ENCODE measurements at regions not wholly inside any gene's neighbourhood (a gene's known extent, or its start where the extent isn't known, plus 50 kb on each side); places are given as distances from the start of the nearest gene placed in this dataset.

DNA sequence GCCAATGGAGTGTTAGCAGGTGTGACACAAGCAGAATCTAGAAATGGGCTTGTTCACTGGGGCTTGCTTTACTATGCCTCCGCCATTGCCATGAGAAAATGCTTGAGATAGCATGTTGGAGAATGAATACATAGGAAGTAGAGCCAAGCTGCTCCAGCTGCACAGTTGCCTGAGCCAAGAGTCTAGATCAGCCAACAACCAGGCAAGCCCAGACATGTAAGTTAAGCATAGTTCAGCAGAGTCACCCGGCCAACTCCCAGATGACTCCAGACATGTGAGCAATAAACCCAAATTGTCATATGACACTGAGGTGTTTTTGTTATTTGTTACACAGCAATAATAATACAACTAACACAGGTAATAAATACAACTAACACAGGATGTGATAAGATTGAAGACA is 167.9 kb downstream of the HAO1 start:
- Histone ChIP-seq H3K27me3 (ENCODE audit: control insufficient read depth, extremely low read depth, insufficient read depth, low read length) (no peaks in the 10 kb centered on the region), H3K27ac (ENCODE audit: control insufficient read depth, insufficient read depth, low read length) (peak overlapping the region; percentile 83), H3K9me3 (ENCODE audit: control insufficient read depth, low read depth, low read length) (peaks cover 5% of the 10 kb centered on the region), H3K4me1 (ENCODE audit: control insufficient read depth, extremely low read depth, insufficient read depth, low read length) (peaks cover 24% of the 10 kb centered on the region), H3K9me1 (ENCODE audit: control insufficient read depth, extremely low read depth, insufficient read depth, low read length) (no peaks in the 10 kb centered on the region), H3K4me3 (ENCODE audit: control insufficient read depth in 2 of 3, extremely low read depth in 1 of 3, insufficient read depth in 2 of 3, low read depth in 1 of 3, low read length in 3 of 3) (no peak overlapping the region), H3K79me2 (ENCODE audit: control insufficient read depth, insufficient read depth, low read length) (no peaks in the 10 kb centered on the region), H2AFZ (ENCODE audit: control insufficient read depth, low read length) (peak overlapping the region; percentile 63), H3K4me2 (ENCODE audit: control insufficient read depth, extremely low read depth, insufficient read depth, low read depth, low read length) (no peak overlapping the region), H4K20me1 (ENCODE audit: control insufficient read depth, extremely low read depth, insufficient read depth, low read length) (no peaks in the 10 kb centered on the region), H3K9ac (ENCODE audit: control insufficient read depth, extremely low read depth, insufficient read depth, low read length) (no peak overlapping the region), H3K36me3 (ENCODE audit: control insufficient read depth in 2 of 2, extremely low read depth in 1 of 2, insufficient read depth in 2 of 2, low read length in 2 of 2) (no peaks in the 10 kb centered on the region)
- FAIRE-seq (peak; percentile 98), DNase-seq (ENCODE audit: low read depth, low spot score) (peak; percentile 84)
- TF ChIP-seq EZH2 (IDR thresholded peaks at IDR 0.05; ENCODE audit: low read length): no peak
- TF ChIP-seq, protein P1, sequence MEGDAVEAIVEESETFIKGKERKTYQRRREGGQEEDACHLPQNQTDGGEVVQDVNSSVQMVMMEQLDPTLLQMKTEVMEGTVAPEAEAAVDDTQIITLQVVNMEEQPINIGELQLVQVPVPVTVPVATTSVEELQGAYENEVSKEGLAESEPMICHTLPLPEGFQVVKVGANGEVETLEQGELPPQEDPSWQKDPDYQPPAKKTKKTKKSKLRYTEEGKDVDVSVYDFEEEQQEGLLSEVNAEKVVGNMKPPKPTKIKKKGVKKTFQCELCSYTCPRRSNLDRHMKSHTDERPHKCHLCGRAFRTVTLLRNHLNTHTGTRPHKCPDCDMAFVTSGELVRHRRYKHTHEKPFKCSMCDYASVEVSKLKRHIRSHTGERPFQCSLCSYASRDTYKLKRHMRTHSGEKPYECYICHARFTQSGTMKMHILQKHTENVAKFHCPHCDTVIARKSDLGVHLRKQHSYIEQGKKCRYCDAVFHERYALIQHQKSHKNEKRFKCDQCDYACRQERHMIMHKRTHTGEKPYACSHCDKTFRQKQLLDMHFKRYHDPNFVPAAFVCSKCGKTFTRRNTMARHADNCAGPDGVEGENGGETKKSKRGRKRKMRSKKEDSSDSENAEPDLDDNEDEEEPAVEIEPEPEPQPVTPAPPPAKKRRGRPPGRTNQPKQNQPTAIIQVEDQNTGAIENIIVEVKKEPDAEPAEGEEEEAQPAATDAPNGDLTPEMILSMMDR (optimal IDR thresholded peaks at IDR 0.05 in 1 of 3, IDR thresholded peaks at IDR 0.05 in 1 of 3, conservative IDR thresholded peaks at IDR 0.05 in 1 of 3; ENCODE audit: extremely low read depth in 1 of 3, insufficient read depth in 2 of 3, low read length in 3 of 3): no peak
- dilution Hi-C loops (cut with MboI; ENCODE audit: extremely low pct_ligation_motif_present, low sequenced_read_pairs): no loop called here

DNA sequence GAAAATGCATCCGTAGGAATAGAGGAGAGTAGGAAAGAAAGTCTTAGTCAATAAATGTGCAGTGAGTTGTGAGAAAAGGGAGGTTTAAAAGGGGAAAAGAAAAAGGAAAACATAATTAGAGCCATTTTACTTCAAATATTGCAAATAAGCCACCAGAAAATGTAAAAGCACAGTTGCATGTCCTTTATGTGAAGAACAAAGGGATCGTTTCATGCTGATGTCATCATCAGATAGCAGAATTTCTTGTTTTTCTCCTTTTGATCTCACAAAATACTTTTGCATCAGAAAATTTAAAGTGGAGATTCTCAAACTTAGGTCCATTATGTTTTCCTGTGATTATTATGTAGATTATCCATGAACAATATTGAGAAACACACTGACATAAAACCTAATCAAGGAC is 166.7 kb downstream of the HAO1 start:
- Histone ChIP-seq H2AFZ (ENCODE audit: control insufficient read depth, low read length) (no peak overlapping the region), H3K4me1 (ENCODE audit: control insufficient read depth, extremely low read depth, insufficient read depth, low read length) (peaks cover 24% of the 10 kb centered on the region), H4K20me1 (ENCODE audit: control insufficient read depth, extremely low read depth, insufficient read depth, low read length) (no peaks in the 10 kb centered on the region), H3K4me2 (ENCODE audit: control insufficient read depth, extremely low read depth, insufficient read depth, low read depth, low read length) (no peak overlapping the region), H3K36me3 (ENCODE audit: control insufficient read depth in 2 of 2, extremely low read depth in 1 of 2, insufficient read depth in 2 of 2, low read length in 2 of 2) (no peaks in the 10 kb centered on the region), H3K9me3 (ENCODE audit: control insufficient read depth, low read depth, low read length) (peaks cover 5% of the 10 kb centered on the region), H3K9me1 (ENCODE audit: control insufficient read depth, extremely low read depth, insufficient read depth, low read length) (no peaks in the 10 kb centered on the region), H3K79me2 (ENCODE audit: control insufficient read depth, insufficient read depth, low read length) (no peaks in the 10 kb centered on the region), H3K4me3 (ENCODE audit: control insufficient read depth in 2 of 3, extremely low read depth in 1 of 3, insufficient read depth in 2 of 3, low read depth in 1 of 3, low read length in 3 of 3) (no peak overlapping the region), H3K27me3 (ENCODE audit: control insufficient read depth, extremely low read depth, insufficient read depth, low read length) (no peaks in the 10 kb centered on the region), H3K27ac (ENCODE audit: control insufficient read depth, insufficient read depth, low read length) (peak overlapping the region; percentile 83), H3K9ac (ENCODE audit: control insufficient read depth, extremely low read depth, insufficient read depth, low read length) (no peak overlapping the region)
- FAIRE-seq (no peak), DNase-seq (ENCODE audit: low read depth, low spot score) (no peak)
- TF ChIP-seq, protein P1 (optimal IDR thresholded peaks at IDR 0.05 in 1 of 3, IDR thresholded peaks at IDR 0.05 in 1 of 3, conservative IDR thresholded peaks at IDR 0.05 in 1 of 3; ENCODE audit: extremely low read depth in 1 of 3, insufficient read depth in 2 of 3, low read length in 3 of 3): no peak
- no peak for TF ChIP-seq EZH2 (IDR thresholded peaks at IDR 0.05; ENCODE audit: low read length)
- dilution Hi-C loops (cut with MboI; ENCODE audit: extremely low pct_ligation_motif_present, low sequenced_read_pairs): no loop called here

Data from keratinocyte (primary cell).